ENCODE measurements at regions not wholly inside any gene's neighbourhood (a gene's known extent, or its start where the extent isn't known, plus 50 kb on each side); places are given as distances from the start of the nearest gene placed in this dataset.
A peak's percentile ranks its signal among the peaks of the same experiment; 100 is the strongest.

DNA sequence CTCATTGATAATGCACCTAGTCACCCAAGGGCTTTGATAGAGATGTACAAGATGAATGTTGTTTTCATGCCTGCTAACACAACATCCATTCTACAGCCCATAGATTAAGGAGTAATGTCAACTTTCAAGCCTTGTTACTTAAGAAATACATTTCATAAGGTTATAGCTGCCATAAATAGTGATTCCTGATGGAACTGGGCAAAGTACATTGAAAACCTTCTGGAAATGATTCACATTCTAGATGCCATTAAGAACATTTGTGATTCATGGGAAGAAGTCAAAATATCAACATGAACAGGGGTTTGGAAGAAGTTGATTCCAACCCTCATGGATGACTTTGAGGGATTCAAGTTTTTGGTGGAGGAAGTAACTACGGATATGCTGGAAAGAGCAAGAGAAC lies 135.2 kb downstream of the TLE3 start:
- DNase-seq: no peak

DNA sequence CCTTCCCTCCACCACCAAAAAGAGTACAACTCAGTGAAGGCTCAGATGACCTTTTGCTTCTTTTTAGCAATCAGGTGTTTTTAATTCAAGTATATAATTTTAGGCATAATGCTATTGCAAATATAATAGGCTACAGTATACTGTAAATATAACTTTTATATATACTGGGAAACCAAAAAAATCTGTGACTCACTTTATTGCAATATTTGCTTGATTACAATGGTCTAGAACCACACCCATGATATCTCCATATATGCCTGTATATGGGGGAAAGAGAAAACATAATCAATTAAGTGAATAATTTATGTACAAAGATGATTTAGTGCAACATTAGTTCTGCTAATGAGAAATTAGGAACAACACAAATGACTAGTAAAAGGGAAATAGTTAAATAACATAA lies 134.3 kb downstream of the TLE3 start:
- DNase-seq: no peak

DNA sequence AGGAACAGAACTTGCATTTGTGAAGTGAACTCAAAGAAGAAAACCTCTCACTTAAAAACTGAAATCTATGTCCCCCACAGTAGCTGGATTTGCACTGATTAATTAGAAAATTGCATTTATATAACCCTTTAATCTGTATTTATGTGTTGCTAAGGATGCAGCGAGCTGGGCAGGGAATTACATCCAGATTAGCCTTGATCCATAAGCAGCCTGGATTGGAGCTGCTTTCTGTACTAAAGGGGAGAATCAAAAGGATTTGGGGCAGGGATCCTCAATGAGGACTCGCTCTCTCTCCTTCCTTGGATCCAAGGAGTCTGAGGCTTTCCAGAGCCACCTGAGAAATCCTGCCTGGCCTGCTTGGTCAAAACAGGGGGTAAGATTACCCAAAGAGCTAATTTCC lies 125.9 kb downstream of the TLE3 start:
- DNase-seq: no peak

DNA sequence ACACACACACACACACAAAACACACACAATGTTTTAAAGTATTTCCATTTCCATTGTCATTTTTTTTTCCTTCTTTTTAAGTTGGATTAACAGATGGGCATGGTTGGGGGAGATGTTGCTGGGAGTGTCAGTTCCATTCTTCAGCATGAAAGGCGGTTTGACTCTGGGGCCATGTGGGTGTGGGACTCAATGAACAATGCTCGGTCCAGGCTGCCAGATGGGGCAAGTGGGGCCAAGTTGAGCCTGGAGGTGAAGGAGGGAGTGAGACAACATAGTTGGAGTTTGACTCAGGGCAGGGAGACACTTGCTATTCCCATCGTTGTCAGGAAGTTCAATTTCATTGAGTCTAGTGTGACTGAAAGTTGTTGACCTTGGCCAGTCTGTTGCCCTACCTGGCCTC lies 125.3 kb downstream of the TLE3 start:
- DNase-seq: no peak

DNA sequence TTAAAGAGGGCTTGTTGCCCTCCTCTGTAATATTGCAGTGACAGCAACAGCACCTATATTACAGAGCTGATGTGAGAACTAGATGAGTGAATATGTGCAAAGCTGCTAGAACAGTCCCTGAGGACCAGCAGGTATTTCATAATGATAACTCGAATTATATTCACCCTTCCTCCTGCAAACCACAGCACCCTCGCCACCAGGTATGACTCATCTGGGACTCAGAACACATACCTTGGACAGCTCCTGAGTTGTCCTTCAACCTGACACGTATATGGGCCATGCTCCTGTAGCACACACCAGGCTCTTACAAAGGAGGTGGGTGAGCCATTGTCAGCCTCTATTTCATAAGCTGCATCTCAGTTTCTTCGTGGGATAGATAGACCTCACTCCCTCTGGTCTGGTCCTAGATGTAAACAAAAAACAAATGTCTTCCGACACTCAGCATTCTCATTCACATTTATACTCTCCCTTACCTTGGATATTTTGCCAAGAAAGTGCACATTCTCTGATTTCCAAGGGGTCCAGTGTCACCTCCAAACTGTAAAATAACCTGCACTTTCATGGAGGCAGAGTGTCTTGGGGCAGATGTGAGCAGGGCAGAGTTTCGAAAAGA lies 124.5 kb downstream of the TLE3 start:
- DNase-seq: peak; percentile 44

DNA sequence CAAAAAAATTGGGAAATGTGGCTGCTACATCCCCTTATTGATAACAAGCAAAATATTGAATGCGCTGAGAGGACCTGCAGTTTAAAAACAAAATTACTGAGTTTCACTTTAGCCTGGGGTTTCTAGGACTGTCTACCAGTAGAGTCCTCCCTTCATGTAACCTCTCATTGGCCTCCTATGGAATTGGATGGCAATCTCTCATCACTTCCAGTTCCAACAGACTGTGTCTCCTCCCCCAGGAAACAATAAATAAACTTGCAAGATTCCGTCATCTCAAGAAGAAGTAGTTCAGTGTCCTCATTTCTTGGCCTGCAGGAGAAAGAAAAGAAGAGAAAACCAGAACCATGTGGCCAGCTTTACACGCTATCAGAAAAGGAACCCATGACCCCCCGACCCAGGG lies 123.8 kb downstream of the TLE3 start:
- DNase-seq: no peak

DNA sequence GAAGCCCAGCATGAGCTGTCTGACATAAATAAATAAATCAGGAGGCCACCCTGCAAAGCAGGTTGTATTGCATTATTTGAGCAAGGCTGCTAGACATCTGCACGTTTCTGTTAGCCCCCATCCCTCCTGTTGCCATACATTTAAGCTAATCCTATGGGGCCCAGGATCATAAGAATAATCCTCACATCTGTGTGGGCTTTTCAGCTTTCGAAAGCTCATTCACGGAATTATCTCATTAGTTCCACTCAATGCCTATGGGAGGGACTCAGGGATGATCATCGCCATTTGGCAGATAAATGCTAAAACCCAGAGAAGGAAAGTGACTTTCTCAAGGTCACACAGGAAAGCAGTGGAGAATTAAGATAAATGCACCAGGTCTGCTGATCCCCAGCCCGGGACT lies 123.4 kb downstream of the TLE3 start:
- DNase-seq: no peak

DNA sequence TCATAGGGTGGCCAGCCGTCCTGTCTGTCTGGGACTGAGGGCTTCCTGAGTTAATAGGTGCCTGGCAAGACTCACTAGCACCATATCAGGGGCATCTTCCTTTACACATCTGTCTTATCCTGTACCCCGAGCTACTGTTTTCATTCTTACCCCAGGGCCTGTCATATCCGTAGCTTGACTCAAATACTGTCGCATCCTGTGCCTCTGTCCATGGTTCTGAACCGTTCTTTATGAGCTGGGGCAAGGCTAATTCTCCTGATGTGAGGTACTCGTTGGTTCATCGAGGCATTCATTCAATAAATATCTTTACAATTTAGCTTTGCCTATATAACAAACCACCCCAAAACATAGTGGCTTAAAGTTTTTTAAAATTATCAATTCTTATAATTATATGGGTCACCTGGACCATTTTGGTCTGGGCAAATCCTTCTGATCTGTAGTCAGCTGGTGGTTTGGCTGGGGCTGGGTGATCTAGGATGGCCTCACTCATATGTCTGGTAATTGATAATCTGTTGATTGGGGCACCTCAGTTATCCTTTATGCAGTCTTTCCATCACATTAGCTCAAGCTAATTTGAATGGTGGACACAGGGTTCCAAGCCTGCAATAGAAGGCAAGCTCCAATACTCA lies 121.2 kb downstream of the TLE3 start:
- peak; percentile 74 for DNase-seq

DNA sequence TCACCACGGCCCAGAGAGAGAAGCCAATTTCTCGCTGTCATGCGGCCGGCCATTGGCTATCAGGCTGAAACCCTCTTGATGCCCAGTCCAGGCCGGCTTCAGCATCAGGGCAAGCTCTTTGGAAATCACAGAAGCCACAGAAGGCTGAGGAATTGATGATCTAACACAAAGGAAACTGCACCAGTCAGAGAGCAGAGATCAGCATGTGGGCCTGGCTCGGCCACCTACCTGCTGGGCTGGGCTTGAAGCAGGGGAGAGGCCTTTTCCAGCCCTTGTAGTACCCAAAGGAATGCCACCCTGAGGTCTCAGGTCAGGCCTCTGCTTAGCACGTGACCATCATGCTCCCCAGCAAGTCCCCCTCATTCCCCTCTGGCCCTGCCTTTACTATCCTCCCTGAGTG lies 119.1 kb downstream of the TLE3 start:
- DNase-seq: no peak

DNA sequence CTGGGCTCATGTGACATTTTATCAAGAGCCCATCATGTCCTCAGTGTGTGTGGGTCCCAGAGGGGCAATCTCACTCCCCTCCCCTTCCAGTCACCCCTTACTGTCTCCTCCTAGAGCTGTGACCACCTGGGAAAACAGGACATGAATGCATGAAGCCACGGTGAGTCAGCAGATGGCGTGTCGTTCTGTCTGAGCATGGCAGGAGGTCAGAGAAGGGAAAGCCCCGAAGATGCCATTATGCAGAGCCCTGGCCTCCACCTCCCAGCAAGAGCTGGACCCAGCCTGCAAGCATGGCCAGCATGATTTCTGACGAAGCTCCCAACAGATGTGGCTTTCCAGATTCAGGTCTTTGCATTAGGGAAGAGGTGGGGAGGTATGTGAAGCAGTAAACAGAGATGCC lies 118.5 kb downstream of the TLE3 start:
- peak; percentile 2 for DNase-seq

DNA sequence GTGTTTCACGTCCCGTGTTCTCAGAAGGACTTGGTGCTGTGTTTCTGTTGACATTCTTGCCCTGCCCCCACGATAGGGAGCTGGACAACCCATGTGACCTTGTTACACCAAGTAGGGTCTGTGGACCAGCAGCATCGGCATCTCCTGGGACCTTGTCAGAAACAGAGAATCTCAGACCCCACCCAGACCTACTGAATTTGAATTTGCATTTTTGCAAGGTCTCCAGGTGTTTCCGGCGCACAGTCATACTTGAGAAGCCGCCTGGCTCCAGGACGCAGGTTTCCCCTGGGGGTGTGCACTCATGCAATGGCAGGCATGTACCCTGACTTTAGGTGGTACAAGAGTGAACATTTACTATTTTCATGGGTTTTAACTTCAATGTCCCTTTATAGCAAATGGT lies 117.9 kb downstream of the TLE3 start:
- DNase-seq: no peak

DNA sequence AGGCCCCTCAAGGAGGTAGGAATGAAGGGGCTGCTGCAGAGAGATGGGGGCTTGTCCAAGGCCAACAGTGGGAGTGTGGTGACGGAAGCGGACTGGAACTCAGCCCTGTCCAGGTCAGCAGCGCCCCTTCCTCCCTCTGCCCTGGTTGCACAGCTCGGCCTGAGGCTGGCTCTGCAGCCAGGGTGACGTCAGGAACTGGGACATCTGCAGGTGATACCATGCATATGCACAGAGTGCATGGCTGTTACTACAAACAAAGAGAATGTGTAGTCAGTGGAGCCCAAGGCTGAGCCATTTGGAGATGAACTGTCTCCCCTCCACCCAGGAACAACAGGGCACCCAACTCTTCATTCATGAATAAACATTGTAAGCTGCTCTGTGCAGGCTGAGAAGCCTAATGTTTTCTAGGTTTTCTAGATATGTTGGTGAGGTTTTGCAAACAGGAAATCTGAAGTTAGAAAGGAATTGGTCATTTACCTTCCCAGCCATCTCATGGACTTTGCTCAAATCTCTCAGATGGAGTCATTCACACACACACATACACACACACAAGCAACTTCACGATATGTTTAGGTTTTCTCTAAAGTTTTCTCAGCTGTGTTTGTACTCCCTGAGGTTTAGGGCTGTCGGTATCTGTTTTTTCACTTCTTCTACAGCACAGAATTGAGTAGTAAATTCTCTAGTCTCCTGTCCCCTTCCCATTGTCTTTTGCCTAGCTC lies 117.2 kb downstream of the TLE3 start:
- no peak for DNase-seq

DNA sequence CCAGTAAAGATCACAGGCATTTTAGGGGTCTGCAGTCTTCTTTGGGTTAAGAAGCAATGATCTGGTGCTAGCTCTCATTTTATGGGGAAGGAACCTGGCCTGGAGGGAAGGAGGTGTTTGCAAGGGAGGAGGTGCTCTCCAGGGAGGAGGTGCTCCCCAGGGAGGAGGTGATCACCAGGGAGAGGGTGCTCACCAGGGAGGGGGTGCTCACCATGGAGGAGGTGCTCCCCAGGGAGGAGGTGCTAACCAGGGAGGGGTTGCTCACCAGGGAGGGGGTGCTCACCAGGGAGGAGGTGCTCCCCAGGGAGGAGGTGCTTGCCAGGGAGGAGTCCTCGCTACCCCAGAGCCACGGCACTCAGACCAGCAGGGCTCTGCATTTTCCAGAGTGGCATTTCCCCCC lies 115.7 kb downstream of the TLE3 start:
- no peak for DNase-seq

DNA sequence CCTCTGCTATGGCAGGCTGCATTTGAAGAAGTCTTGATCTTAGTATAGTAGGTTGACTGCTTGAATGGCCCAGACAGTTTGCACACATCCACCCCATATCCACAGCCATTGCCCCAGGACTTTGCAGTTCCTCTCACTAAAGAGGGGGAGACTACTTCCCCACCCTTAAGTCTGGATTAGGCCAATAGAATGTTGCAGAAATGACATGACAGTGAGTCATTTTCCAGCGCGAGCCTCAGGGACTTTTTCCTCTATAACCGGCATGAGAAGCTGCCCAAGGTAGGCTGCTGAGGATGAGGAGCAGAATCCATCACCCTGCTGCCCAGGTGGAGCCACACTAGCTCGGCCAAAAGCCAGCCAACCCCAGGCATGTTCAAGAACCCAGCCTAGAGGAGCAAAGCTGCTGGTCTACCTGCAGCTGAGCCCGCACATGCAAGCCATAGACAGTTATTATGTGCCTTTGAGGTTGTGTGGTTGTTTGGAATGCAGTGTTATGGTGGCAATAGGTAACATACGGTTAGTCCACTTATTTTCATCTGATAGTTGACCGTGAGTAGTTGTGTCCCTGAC lies 113.9 kb downstream of the TLE3 start:
- DNase-seq: no peak

DNA sequence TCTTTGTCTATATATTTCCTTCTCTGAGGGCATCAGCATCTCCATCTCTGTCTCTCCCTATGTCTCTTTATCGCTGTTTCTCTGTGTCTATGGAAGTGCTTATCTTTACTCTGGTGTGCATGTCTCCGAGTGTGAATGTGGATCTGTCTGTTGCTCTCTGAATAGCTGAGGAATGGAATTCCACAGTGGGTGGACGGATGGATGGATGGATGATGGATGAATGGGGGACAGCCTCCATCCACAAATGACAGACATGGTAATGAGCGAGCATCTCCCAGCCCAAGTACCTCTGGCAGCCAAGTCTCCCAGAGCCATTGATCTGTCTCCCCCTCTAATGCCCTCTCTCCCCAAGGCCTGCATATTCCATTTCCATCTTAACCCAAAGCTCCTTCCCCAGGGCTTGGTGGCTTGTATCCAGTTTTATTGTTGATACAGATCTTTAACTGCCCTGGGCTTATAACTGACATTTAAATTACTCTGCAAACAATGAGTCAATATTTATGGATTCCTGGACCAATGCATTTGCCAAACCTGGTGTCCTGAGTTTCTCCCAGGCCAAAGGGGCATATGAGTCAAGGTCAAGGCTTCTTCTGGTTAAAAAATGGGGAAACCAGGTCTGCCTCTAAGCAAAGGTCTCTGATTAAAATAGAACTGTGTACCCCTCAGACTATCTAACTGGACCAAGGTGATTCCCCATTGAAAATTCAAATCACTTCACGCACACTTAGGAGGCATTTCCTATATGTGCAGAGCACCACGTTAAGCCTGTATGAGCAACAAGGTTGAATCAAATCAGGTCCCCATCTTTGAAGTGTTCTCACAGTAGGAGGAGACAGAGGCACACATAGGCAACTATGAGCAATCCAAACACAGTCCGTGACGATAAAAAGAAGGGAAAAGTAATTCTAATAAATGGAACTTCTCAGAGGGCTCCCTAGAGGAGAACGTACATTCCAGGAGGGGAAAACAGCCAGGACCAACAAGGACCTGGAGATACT lies 109.9 kb downstream of the TLE3 start:
- DNase-seq: no peak

DNA sequence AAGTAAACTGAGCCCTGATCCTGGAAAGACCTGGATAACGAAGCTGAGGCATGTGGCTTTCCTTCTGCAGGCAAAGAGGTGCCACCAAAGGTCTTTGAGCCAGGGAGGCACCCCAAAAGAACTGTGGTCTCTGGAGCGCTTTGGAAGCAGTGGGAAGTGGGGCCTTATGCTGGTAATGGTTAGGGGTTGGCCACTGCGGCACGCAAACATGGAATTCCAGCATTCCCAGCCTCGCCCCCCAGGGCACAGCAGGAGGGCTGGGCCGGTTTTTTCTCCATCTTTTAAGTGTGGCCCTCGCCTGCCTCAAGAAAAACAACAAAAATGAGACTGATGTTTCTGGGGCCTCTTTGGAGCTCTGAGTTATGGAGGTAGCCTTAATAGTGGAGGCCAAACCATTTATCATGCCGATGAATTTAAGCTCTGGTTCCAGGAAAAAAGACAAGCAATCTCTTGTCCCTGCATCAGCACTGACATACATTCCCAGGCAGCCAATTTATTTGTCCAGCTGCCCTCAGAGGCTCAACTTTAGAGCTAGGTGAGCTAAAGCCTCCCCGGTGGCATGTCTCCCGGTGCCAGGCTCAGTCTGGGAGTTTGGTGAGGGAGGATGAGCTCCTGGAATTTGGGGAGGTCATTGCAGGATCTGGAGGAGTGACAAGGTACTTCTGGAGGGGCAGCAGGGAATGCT lies 109.0 kb downstream of the TLE3 start:
- DNase-seq: no peak

DNA sequence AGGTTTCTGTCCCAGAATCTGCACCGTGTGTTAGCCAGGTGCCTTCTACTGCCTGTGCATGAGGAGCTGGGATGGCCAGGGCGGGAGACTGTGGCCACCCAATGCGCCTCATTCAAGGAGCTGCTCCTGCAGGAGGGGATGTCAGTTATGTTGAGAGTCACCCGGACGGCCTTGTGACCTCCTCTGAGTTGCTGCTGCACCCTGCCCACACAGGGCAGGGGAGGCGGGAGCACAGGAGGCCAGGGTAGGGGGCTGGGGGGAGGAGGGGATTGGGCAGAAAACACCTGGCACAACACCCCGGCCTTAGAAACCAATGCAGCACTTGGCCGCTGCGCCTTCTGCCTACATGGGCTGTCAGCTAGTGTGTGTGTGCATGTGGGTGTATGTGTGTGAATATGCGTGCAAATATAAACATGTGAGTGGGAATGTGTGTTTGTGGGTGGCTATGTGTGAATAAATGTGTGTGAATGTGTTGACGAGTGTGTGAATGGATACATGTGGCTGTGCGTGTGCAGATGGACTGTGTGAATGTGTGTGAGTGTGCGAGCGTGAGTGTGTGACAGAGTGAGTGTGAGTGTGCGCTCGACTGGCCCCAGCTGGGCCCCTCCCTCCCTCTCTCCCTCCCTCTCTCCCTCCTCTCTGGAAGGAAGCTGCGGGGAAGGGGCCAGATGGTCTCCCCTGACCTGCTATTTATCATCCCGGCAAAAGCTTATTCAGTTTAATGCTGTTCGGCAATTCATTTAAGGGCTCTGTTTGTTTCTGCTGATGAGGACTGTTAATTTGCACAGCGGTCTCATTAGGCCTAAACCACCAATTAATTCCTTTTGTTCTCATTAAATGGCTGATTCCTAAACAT lies 106.9 kb downstream of the TLE3 start:
- no peak for DNase-seq

DNA sequence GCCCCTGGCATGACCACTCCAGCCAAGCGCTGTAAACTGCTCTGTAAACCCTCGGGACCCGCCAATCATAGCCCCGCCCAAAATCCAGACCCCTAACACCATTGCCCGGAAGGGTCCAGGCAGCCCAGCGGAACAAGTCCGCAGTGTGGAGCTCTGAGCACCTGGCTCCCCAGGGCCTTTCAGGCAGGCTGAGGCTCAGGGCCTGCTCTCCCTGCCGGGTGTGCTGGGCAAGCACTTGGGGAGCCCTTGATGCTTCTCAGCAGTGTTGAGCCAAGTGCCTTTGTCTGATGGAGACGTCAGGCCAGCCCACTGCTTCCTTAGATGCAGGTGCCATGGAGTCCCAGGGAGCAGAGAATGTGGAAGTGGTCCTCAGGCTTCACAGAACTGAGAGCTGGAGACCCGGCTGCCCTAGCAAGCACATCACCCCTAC lies 106.2 kb downstream of the TLE3 start:
- DNase-seq: no peak

DNA sequence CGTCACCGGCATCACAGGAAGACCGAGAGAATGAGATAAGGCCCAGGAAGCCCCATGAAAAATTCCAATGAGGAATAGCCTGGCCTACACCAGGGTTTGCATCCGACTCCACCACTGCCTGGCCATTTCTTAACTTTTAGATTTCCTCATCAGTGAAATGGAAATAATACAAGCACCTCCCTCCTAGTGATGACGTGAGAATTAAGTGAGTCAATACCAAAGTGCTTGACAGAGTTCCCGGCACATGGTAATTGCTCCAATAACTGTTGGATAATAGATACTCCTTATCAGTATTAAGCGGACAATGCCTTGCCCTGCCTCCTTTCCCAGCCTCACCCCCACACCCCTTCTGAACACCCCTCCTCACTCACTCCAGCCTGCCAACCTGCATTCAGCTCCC lies 105.4 kb downstream of the TLE3 start:
- DNase-seq: no peak

DNA sequence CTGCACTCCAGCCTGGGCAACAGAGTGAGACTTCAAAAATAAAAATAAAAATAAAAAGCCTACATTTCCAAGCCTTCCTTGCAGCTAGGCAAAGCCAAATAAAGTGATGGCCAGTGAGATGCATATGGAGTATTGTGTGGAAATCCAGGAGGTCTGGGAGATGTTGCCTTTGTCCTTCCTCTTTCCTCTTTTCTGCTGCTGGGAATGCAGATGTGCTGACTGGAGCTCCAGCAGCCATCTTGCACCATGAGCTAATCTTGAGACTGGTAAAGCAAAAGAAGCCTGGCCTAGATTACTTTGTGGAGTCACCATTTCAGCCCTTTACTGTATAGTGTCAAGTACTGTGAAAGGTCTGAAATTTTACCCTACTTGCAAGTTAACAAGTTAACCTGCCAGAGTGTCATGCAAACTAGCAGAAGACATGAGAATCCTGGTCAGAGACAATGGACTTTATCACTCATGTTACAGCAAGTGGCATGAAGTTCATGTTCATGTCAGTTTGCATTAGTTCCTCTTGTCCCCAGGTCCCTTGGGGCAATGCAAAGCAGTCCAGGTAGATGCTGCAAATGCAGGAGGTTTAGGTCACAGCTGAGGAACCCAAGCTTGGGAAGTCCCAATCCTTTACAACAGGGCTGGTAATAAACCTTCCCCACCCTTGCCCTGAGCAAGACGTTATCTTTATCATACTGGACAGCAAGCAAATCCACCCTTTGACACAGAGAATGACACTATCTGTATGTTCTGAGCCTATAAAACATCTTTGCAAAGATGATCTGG lies 103.1 kb downstream of the TLE3 start:
- no peak for DNase-seq
